ENCODE measurements at regions not wholly inside any gene's neighbourhood (a gene's known extent, or its start where the extent isn't known, plus 50 kb on each side); places are given as distances from the start of the nearest gene placed in this dataset.

DNA sequence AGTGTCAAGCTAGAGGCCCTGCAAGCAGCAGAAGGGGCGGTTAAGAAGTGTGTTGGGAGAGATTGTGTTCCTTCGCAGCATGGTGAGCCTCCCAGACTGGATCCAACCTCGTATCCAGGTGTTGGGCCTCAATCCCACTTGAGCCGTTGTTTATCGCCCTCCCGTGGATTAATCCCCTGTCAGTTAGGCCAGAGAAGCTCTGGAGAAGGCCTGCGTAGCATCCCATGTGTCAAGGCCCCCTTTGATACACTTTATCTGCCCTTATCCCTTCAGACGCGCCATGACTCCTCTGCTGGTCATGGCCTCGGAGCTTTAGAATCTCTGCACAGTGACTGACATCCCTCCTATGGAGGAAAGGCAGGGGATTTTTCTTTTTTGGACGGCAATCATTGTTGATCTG, 181.0 kb downstream of the ZFP64 start:
- H3K9me3 ChIP-seq (ENCODE audit: control insufficient read depth in 4 of 4, low read length in 3 of 4), result peaks cover 0 to 9% (median 6%) of the 10 kb centered on the region in 4 donors
- no peak overlapping the region for H3K9ac ChIP-seq (ENCODE audit: low read depth in 1 of 2, low read length in 2 of 2)
- no peak overlapping the region for H3K27ac ChIP-seq (ENCODE audit: low read depth in 1 of 2, low read length in 2 of 2)
- no peak for TF ChIP-seq FOXA1 (IDR thresholded peaks at IDR 0.05)
- TF ChIP-seq GABPA (IDR thresholded peaks at IDR 0.05 in 1 of 2, conservative IDR thresholded peaks at IDR 0.05 in 1 of 2), result no peak
- no peak for TF ChIP-seq FOXA2 (IDR thresholded peaks at IDR 0.05)
- TF ChIP-seq NR2F2 (IDR thresholded peaks at IDR 0.05), result no peak
- no peak for TF ChIP-seq SP1 (IDR thresholded peaks at IDR 0.05)
- TF ChIP-seq, protein P1, sequence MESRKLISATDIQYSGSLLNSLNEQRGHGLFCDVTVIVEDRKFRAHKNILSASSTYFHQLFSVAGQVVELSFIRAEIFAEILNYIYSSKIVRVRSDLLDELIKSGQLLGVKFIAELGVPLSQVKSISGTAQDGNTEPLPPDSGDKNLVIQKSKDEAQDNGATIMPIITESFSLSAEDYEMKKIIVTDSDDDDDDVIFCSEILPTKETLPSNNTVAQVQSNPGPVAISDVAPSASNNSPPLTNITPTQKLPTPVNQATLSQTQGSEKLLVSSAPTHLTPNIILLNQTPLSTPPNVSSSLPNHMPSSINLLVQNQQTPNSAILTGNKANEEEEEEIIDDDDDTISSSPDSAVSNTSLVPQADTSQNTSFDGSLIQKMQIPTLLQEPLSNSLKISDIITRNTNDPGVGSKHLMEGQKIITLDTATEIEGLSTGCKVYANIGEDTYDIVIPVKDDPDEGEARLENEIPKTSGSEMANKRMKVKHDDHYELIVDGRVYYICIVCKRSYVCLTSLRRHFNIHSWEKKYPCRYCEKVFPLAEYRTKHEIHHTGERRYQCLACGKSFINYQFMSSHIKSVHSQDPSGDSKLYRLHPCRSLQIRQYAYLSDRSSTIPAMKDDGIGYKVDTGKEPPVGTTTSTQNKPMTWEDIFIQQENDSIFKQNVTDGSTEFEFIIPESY (IDR thresholded peaks at IDR 0.05), result no peak
- TF ChIP-seq, protein P2, sequence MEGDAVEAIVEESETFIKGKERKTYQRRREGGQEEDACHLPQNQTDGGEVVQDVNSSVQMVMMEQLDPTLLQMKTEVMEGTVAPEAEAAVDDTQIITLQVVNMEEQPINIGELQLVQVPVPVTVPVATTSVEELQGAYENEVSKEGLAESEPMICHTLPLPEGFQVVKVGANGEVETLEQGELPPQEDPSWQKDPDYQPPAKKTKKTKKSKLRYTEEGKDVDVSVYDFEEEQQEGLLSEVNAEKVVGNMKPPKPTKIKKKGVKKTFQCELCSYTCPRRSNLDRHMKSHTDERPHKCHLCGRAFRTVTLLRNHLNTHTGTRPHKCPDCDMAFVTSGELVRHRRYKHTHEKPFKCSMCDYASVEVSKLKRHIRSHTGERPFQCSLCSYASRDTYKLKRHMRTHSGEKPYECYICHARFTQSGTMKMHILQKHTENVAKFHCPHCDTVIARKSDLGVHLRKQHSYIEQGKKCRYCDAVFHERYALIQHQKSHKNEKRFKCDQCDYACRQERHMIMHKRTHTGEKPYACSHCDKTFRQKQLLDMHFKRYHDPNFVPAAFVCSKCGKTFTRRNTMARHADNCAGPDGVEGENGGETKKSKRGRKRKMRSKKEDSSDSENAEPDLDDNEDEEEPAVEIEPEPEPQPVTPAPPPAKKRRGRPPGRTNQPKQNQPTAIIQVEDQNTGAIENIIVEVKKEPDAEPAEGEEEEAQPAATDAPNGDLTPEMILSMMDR (IDR thresholded peaks at IDR 0.05; ENCODE audit: low read depth, low read length, missing input control), result no peak
- TF ChIP-seq, protein P3, sequence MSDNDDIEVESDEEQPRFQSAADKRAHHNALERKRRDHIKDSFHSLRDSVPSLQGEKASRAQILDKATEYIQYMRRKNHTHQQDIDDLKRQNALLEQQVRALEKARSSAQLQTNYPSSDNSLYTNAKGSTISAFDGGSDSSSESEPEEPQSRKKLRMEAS (IDR thresholded peaks at IDR 0.05), result no peak
- TF ChIP-seq, protein P4, sequence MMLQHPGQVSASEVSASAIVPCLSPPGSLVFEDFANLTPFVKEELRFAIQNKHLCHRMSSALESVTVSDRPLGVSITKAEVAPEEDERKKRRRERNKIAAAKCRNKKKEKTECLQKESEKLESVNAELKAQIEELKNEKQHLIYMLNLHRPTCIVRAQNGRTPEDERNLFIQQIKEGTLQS (IDR thresholded peaks at IDR 0.05), result no peak
- TF ChIP-seq RXRA (IDR thresholded peaks at IDR 0.05), result no peak
- no peak for TF ChIP-seq YY1 (IDR thresholded peaks at IDR 0.05)
- TF ChIP-seq HNF4A (conservative IDR thresholded peaks at IDR 0.05), result no peak
- TF ChIP-seq HNF4G (IDR thresholded peaks at IDR 0.05), result no peak
- no peak for TF ChIP-seq RAD21 (IDR thresholded peaks at IDR 0.05)
- TF ChIP-seq EGR1 (IDR thresholded peaks at IDR 0.05; ENCODE audit: low read depth in 2 of 2), result no peak
- TF ChIP-seq JUND (IDR thresholded peaks at IDR 0.05), result no peak
- TF ChIP-seq TAF1 (conservative IDR thresholded peaks at IDR 0.05), result no peak
- TF ChIP-seq, protein P5, sequence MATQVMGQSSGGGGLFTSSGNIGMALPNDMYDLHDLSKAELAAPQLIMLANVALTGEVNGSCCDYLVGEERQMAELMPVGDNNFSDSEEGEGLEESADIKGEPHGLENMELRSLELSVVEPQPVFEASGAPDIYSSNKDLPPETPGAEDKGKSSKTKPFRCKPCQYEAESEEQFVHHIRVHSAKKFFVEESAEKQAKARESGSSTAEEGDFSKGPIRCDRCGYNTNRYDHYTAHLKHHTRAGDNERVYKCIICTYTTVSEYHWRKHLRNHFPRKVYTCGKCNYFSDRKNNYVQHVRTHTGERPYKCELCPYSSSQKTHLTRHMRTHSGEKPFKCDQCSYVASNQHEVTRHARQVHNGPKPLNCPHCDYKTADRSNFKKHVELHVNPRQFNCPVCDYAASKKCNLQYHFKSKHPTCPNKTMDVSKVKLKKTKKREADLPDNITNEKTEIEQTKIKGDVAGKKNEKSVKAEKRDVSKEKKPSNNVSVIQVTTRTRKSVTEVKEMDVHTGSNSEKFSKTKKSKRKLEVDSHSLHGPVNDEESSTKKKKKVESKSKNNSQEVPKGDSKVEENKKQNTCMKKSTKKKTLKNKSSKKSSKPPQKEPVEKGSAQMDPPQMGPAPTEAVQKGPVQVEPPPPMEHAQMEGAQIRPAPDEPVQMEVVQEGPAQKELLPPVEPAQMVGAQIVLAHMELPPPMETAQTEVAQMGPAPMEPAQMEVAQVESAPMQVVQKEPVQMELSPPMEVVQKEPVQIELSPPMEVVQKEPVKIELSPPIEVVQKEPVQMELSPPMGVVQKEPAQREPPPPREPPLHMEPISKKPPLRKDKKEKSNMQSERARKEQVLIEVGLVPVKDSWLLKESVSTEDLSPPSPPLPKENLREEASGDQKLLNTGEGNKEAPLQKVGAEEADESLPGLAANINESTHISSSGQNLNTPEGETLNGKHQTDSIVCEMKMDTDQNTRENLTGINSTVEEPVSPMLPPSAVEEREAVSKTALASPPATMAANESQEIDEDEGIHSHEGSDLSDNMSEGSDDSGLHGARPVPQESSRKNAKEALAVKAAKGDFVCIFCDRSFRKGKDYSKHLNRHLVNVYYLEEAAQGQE (IDR thresholded peaks at IDR 0.05), result no peak
- no peaks in the 10 kb centered on the region for H3K27me3 ChIP-seq (ENCODE audit: control insufficient read depth in 4 of 4, insufficient read depth in 4 of 4, low read length in 3 of 4)
- H3K36me3 ChIP-seq (ENCODE audit: control insufficient read depth in 4 of 4, insufficient read depth in 3 of 4, low read depth in 1 of 4, low read length in 3 of 4), result no peaks in the 10 kb centered on the region
- no peaks in the 10 kb centered on the region for H3K4me1 ChIP-seq (ENCODE audit: control insufficient read depth in 4 of 4, insufficient read depth in 4 of 4, low read length in 3 of 4)
- WGBS, result 70% methylated on average over 11 of the region's 11 CpGs
- no peak for DNase-seq (ENCODE audit: low spot score)
- H3K4me3 ChIP-seq (ENCODE audit: low read depth in 1 of 3, low read length in 3 of 3), result no peak overlapping the region

All from liver (tissue), 8 donors.